Activated B cell treated with CpG ODN at 0.5 μM for 24 hours (primary cell): ENCODE measurements at regions not wholly inside any gene's neighbourhood (a gene's known extent, or its start where the extent isn't known, plus 50 kb on each side); places are given as distances from the start of the nearest gene placed in this dataset.

ENCODE experiments used
- ATAC-seq: fragments of 200-7000 bp; cut with Tn5 transposase; one replicate; pipeline ENCODE4 v1.10.0; 2021; ENCODE audit warnings: low read depth, mild to moderate bottlenecking, moderate library complexity
- CTCF ChIA-PET: fragments of 350-600 bp; sonication (Branson Sonifier 250); formaldehyde crosslinking; loops from one replicate; lab custom pipeline; 2021; ENCODE audit warnings: antibody characterized with exemption; lab: Charles Lee
- POLR2A ChIA-PET: fragments of 350-600 bp; sonication (Branson Sonifier 250); formaldehyde crosslinking; loops from one replicate; lab custom pipeline; 2021; ENCODE audit warnings: antibody characterized with exemption; lab: Charles Lee
- DNase-seq: peaks from one replicate; pipeline ENCODE4 v3.0.0; 2022
- H3K27ac Mint-ChIP-seq: one replicate; pipeline ENCODE4 v1.8.0; 2020; ENCODE audit warnings: mixed read lengths
- H3K27me3 Mint-ChIP-seq: one replicate; pipeline ENCODE4 v1.8.0; 2021; ENCODE audit warnings: mixed read lengths
- H3K36me3 Mint-ChIP-seq: one replicate; pipeline ENCODE4 v1.8.0; 2021; ENCODE audit warnings: low read depth, mixed read lengths
- H3K4me1 Mint-ChIP-seq: one replicate; pipeline ENCODE4 v1.8.0; 2021; ENCODE audit warnings: mixed read lengths
- H3K4me3 Mint-ChIP-seq: one replicate; pipeline ENCODE4 v1.8.0; 2020; ENCODE audit warnings: mild to moderate bottlenecking, mixed read lengths
- H3K9me3 Mint-ChIP-seq: one replicate; pipeline ENCODE4 v1.8.0; 2020; ENCODE audit warnings: mixed read lengths
- CTCF ChIP-seq: fragments of 200-600 bp; IDR thresholded peaks from one replicate; pipeline ENCODE4 v1.8.0; 2022; ENCODE audit warnings: antibody characterized with exemption, mild to moderate bottlenecking
- intact Hi-C: fragments of 100-400 bp; cut with micrococcal nuclease; formaldehyde crosslinking; loops from one replicate; pipeline ENCODE4 v1.15.1; 2024

GRCh38 chr21:16592381-16592780, 862.6 kb downstream of the USP25 start:
- Mint-ChIP-seq H3K9me3 (no peaks in the 10 kb centered on the region), H3K36me3 (no peaks in the 10 kb centered on the region), H3K4me3 (no peak overlapping the region), H3K27ac (no peak overlapping the region), H3K4me1 (no peaks in the 10 kb centered on the region), H3K27me3 (no peaks in the 10 kb centered on the region)
- ATAC-seq = no peak
- ChIA-PET POLR2A (no interaction called here), CTCF (no interaction called here)
- no peak for TF ChIP-seq CTCF
- intact Hi-C loops = no loop called here
- no peak for DNase-seq

GRCh38 chr21:16594191-16594590, 864.4 kb downstream of the USP25 start:
- ChIA-PET POLR2A (no interaction called here), CTCF (no interaction called here)
- H3K9me3 Mint-ChIP-seq = no peaks in the 10 kb centered on the region
- ATAC-seq (no peak), DNase-seq (no peak)
- intact Hi-C loops = no loop called here
- no peak overlapping the region for H3K27ac Mint-ChIP-seq
- no peaks in the 10 kb centered on the region for H3K36me3 Mint-ChIP-seq
- H3K27me3 Mint-ChIP-seq = no peaks in the 10 kb centered on the region
- H3K4me1 Mint-ChIP-seq = no peaks in the 10 kb centered on the region
- H3K4me3 Mint-ChIP-seq = no peak overlapping the region
- no peak for TF ChIP-seq CTCF

GRCh38 chr21:16596369-16596768, 866.6 kb downstream of the USP25 start:
- intact Hi-C loops = no loop called here
- H3K4me1 Mint-ChIP-seq = no peaks in the 10 kb centered on the region
- no peaks in the 10 kb centered on the region for H3K27me3 Mint-ChIP-seq
- CTCF ChIA-PET = no interaction called here
- DNase-seq (no peak), ATAC-seq (no peak)
- no peak for TF ChIP-seq CTCF
- POLR2A ChIA-PET = no interaction called here
- no peaks in the 10 kb centered on the region for H3K36me3 Mint-ChIP-seq
- no peak overlapping the region for H3K4me3 Mint-ChIP-seq
- no peak overlapping the region for H3K27ac Mint-ChIP-seq
- peaks cover 10% of the 10 kb centered on the region for H3K9me3 Mint-ChIP-seq

GRCh38 chr21:16597753-16598152, 868.0 kb downstream of the USP25 start:
- Mint-ChIP-seq H3K4me3 (no peak overlapping the region), H3K36me3 (no peaks in the 10 kb centered on the region), H3K27ac (no peak overlapping the region), H3K4me1 (no peaks in the 10 kb centered on the region), H3K27me3 (no peaks in the 10 kb centered on the region), H3K9me3 (peaks cover 10% of the 10 kb centered on the region)
- POLR2A ChIA-PET = no interaction called here
- no peak for ATAC-seq
- no peak for TF ChIP-seq CTCF
- intact Hi-C loops = no loop called here
- CTCF ChIA-PET = no interaction called here
- DNase-seq = no peak

GRCh38 chr21:16605597-16605996, 875.8 kb downstream of the USP25 start:
- DNase-seq (no peak), ATAC-seq (no peak)
- TF ChIP-seq CTCF = no peak
- Mint-ChIP-seq H3K9me3 (peaks cover 5% of the 10 kb centered on the region), H3K36me3 (no peaks in the 10 kb centered on the region), H3K27ac (no peak overlapping the region), H3K4me1 (no peaks in the 10 kb centered on the region), H3K27me3 (no peaks in the 10 kb centered on the region), H3K4me3 (no peak overlapping the region)
- ChIA-PET POLR2A (no interaction called here), CTCF (no interaction called here)
- intact Hi-C loops = no loop called here
